Stimulated activated CD8-positive, alpha-beta memory T cell treated with anti-CD3 and anti-CD28 coated beads, Interleukin-2, amount 100 ng/mL, for 1 hour (primary cell): ENCODE measurements at regions not wholly inside any gene's neighbourhood (a gene's known extent, or its start where the extent isn't known, plus 50 kb on each side); places are given as distances from the start of the nearest gene placed in this dataset.
"Not testable (repeated sequence)": the region's sequence is repeated elsewhere in the genome, so short reads cannot be mapped to it uniquely, and the experiment has no call there.

ENCODE experiments used
- DNase-seq, 2 donors: peaks; one replicate each; pipeline ENCODE4 v3.0.0-alpha.2; 2020; ENCODE audit warnings: low read depth in 2 of 2

GRCh38 chr5:128798871-128799270 is 166.4 kb upstream of the SLC27A6 start:
- DNase-seq = no peak

GRCh38 chr5:128799945-128800344 is 165.3 kb upstream of the SLC27A6 start:
- no peak for DNase-seq

- DNase-seq = no peak
Observed at GRCh38 chr5:128800377-128800776, 164.9 kb upstream of the SLC27A6 start.

GRCh38 chr5:128813317-128814070 is 151.8 kb upstream of the SLC27A6 start:
- no peak for DNase-seq

GRCh38 chr5:128815201-128815600 is 150.1 kb upstream of the SLC27A6 start:
- DNase-seq = no peak

GRCh38 chr5:128825826-128826225 is 139.5 kb upstream of the SLC27A6 start:
- DNase-seq = no peak

GRCh38 chr5:128826275-128826674 is 139.0 kb upstream of the SLC27A6 start:
- no peak for DNase-seq

- DNase-seq = no peak
Observed at GRCh38 chr5:128836571-128836970, 128.7 kb upstream of the SLC27A6 start.

GRCh38 chr5:128838623-128839022 is 126.7 kb upstream of the SLC27A6 start:
- DNase-seq = no peak

GRCh38 chr5:128842241-128842640 is 123.0 kb upstream of the SLC27A6 start:
- DNase-seq = no peak

GRCh38 chr5:128844354-128844923 is 120.8 kb upstream of the SLC27A6 start:
- no peak for DNase-seq

- no peak for DNase-seq
Observed at GRCh38 chr5:128850049-128850448, 115.2 kb upstream of the SLC27A6 start.

- DNase-seq = no peak
Observed at GRCh38 chr5:128854931-128855330, 110.4 kb upstream of the SLC27A6 start.

GRCh38 chr5:128857076-128857677 is 108.1 kb upstream of the SLC27A6 start:
- no peak for DNase-seq

- no peak for DNase-seq
Observed at GRCh38 chr5:128858995-128859394, 106.3 kb upstream of the SLC27A6 start.

GRCh38 chr5:128861155-128861554 is 104.1 kb upstream of the SLC27A6 start:
- DNase-seq = not testable (repeated sequence)

GRCh38 chr5:128869970-128870369 is 95.3 kb upstream of the SLC27A6 start:
- DNase-seq = no peak

- no peak for DNase-seq
Observed at GRCh38 chr5:128870373-128870772, 94.9 kb upstream of the SLC27A6 start.

GRCh38 chr5:128870923-128871322 is 94.4 kb upstream of the SLC27A6 start:
- DNase-seq = no peak

- DNase-seq = no peak
Observed at GRCh38 chr5:128876569-128877382, 88.5 kb upstream of the SLC27A6 start.

- DNase-seq = no peak
Observed at GRCh38 chr5:128877476-128877875, 87.8 kb upstream of the SLC27A6 start.

- DNase-seq = no peak
Observed at GRCh38 chr5:128881502-128882018, 83.7 kb upstream of the SLC27A6 start.
